Nephron (organoid): ENCODE measurements at regions not wholly inside any gene's neighbourhood (a gene's known extent, or its start where the extent isn't known, plus 50 kb on each side); places are given as distances from the start of the nearest gene placed in this dataset.
"Not testable (repeated sequence)": the region's sequence is repeated elsewhere in the genome, so short reads cannot be mapped to it uniquely, and the experiment has no call there.

Experiments
- H3K27ac Mint-ChIP-seq, 3 experiments: 2 replicates each; pipeline ENCODE4 v1.8.0; 2020; ENCODE audit warnings: mixed read lengths in 3 of 3, mild to moderate bottlenecking in 2 of 3, moderate library complexity in 1 of 3
- H3K27me3 Mint-ChIP-seq: 2 replicates; pipeline ENCODE4 v1.8.0; 2021; ENCODE audit warnings: low read depth, mild to moderate bottlenecking, moderate library complexity, mixed read lengths
- H3K36me3 Mint-ChIP-seq: 2 replicates; pipeline ENCODE4 v1.8.0; 2020; ENCODE audit warnings: low read depth, mixed read lengths
- H3K4me1 Mint-ChIP-seq: 2 replicates; pipeline ENCODE4 v1.8.0; 2020; ENCODE audit warnings: mixed read lengths
- H3K4me3 Mint-ChIP-seq, 3 experiments: 2 replicates each; pipeline ENCODE4 v1.8.0; 2020; ENCODE audit warnings: mild to moderate bottlenecking in 3 of 3, mixed read lengths in 3 of 3, moderate library complexity in 2 of 3
- H3K9me3 Mint-ChIP-seq: 2 replicates; pipeline ENCODE4 v1.8.0; 2020; ENCODE audit warnings: mixed read lengths
- TF ChIP-seq, protein P1 (sequence below), 3 experiments: fragments of 200-600 bp; sonication (generic); IDR thresholded peaks; one replicate each; pipeline ENCODE4 v1.5.0; 2021; ENCODE audit warnings: antibody characterized with exemption in 3 of 3; ENCODE audit not compliant: unreplicated experiment in 3 of 3

DNA sequence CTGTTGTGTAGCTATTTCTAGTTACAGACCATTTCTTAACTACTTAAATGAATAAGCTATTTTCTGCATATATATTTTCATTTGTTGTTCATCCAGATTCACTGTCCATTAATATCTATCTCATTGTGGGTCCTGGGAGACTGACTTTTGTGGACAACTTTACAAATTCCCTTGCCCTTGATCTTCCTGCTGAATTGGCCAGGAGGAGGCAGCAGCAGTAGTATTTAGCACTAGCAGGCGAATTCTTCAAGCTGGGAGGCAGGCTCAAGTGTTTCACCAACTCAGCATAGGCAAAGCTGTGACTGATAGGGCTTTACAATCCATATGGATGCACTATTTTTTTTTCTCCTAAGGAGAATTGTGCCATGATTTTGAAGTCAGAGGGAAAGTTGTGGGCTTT is 461.0 kb upstream of the NRG3 start:
- no peak overlapping the region for H3K27ac Mint-ChIP-seq
- no peak overlapping the region for H3K4me3 Mint-ChIP-seq
- no peaks in the 10 kb centered on the region for H3K4me1 Mint-ChIP-seq
- no peaks in the 10 kb centered on the region for H3K9me3 Mint-ChIP-seq
- TF ChIP-seq, protein P1, sequence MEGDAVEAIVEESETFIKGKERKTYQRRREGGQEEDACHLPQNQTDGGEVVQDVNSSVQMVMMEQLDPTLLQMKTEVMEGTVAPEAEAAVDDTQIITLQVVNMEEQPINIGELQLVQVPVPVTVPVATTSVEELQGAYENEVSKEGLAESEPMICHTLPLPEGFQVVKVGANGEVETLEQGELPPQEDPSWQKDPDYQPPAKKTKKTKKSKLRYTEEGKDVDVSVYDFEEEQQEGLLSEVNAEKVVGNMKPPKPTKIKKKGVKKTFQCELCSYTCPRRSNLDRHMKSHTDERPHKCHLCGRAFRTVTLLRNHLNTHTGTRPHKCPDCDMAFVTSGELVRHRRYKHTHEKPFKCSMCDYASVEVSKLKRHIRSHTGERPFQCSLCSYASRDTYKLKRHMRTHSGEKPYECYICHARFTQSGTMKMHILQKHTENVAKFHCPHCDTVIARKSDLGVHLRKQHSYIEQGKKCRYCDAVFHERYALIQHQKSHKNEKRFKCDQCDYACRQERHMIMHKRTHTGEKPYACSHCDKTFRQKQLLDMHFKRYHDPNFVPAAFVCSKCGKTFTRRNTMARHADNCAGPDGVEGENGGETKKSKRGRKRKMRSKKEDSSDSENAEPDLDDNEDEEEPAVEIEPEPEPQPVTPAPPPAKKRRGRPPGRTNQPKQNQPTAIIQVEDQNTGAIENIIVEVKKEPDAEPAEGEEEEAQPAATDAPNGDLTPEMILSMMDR (IDR thresholded peaks at IDR 0.05; ENCODE audit: unreplicated experiment in 3 of 3) = peak; percentile 54 to 58 (median 55)
- no peaks in the 10 kb centered on the region for H3K27me3 Mint-ChIP-seq
- H3K36me3 Mint-ChIP-seq = no peaks in the 10 kb centered on the region

DNA sequence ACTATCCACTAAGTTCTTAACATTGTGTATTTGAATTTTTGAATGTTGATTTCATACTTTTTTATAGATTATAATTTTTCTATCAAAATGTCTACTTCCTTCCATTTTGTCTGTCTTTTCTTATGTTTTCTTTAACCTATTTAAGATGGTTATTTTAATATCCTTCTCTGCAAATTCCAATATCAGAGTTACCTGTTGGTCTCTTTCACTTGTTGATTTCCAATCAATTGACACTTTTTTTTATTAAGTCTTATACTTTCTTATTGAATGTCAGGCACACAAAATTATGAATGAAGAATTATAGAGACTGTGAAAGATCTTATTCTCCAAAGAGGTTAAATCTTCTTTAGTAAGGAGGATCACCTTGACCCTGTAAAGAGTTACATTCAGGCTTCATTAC is 448.3 kb upstream of the NRG3 start:
- Mint-ChIP-seq H3K4me1 (no peaks in the 10 kb centered on the region), H3K27ac (no peak overlapping the region), H3K9me3 (peaks cover 4% of the 10 kb centered on the region), H3K27me3 (no peaks in the 10 kb centered on the region), H3K4me3 (no peak overlapping the region), H3K36me3 (no peaks in the 10 kb centered on the region)
- TF ChIP-seq, protein P1 (IDR thresholded peaks at IDR 0.05; ENCODE audit: unreplicated experiment in 3 of 3) = no peak

DNA sequence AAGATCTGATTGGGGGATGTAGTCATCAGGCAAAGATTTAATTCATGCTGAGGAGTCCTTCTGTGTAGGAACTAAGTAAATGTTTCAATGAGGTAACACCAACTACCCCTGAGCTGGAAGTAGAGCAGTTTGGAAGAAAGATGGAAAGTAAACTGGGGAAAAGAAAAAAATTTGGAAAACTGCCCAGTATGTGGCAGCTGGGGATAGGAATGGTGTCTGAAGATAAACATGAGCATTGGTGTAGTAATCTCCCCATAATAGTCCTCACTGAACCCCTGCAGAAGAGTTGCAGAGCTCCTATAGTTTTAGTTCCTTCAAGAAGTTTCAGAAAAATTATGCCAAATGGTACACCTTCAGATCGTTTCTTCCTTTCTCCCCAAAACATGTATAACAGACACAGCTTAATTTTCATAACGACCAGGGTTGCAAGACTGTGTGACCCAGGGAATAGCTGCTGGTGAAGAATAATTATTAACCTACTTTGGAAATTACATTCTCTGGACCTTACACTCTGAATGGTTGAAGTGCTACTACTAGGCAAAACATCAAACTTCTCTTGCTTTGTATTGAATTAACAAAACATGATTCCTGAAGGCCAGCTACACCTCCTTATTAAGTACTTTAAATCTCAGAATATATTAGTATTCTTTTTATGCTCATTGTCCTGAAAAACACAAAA is 446.4 kb upstream of the NRG3 start:
- no peak overlapping the region for H3K4me3 Mint-ChIP-seq
- H3K9me3 Mint-ChIP-seq = peaks cover 4% of the 10 kb centered on the region
- H3K27me3 Mint-ChIP-seq = no peaks in the 10 kb centered on the region
- TF ChIP-seq, protein P1 (IDR thresholded peaks at IDR 0.05; ENCODE audit: unreplicated experiment in 3 of 3) = no peak
- no peaks in the 10 kb centered on the region for H3K36me3 Mint-ChIP-seq
- no peaks in the 10 kb centered on the region for H3K4me1 Mint-ChIP-seq
- peak overlapping the region; percentile 72 to 83 (median 81) for H3K27ac Mint-ChIP-seq

DNA sequence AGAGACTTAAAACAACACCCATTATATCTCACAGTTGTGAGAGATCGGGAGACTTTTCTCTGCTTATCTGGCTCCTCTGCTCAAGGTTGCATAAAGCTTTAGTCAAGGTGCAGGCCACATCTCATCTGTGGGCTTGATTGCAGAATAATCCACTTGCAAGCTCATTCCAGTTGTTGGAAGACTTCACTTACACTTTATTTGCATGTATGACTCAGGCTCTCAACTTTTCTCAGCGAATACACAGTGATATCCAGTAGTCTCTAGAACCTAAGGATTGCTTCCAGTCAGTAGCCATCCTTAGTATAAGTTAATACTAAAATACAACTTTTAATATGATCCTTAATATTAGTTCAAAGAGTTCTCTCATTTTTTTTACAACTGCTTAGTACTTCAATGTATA is 435.5 kb upstream of the NRG3 start:
- no peaks in the 10 kb centered on the region for H3K4me1 Mint-ChIP-seq
- H3K27ac Mint-ChIP-seq = no peak overlapping the region
- peaks cover 3% of the 10 kb centered on the region for H3K9me3 Mint-ChIP-seq
- no peak overlapping the region for H3K4me3 Mint-ChIP-seq
- no peaks in the 10 kb centered on the region for H3K36me3 Mint-ChIP-seq
- TF ChIP-seq, protein P1 (IDR thresholded peaks at IDR 0.05; ENCODE audit: unreplicated experiment in 3 of 3) = no peak
- H3K27me3 Mint-ChIP-seq = no peaks in the 10 kb centered on the region

DNA sequence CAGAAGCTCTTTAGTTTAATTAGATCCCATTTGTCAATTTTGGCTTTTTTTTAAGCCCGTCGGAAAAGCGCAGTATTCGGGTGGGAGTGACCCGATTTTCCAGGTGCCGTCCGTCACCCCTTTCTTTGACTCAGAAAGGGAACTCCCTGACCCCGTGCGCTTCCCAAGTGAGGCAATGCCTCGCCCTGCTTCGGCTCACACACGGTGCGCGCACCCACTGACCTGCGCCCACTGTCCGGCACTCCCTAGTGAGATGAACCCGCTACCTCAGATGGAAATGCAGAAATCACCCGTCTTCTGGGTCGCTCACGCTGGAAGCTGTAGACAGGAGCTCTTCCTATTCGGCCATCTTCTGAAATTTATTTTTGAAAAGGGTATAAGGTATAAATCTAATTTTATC is 433.4 kb upstream of the NRG3 start:
- not testable (repeated sequence) for H3K4me3 Mint-ChIP-seq, H3K36me3 Mint-ChIP-seq, H3K27ac Mint-ChIP-seq, H3K27me3 Mint-ChIP-seq, H3K4me1 Mint-ChIP-seq, H3K9me3 Mint-ChIP-seq

DNA sequence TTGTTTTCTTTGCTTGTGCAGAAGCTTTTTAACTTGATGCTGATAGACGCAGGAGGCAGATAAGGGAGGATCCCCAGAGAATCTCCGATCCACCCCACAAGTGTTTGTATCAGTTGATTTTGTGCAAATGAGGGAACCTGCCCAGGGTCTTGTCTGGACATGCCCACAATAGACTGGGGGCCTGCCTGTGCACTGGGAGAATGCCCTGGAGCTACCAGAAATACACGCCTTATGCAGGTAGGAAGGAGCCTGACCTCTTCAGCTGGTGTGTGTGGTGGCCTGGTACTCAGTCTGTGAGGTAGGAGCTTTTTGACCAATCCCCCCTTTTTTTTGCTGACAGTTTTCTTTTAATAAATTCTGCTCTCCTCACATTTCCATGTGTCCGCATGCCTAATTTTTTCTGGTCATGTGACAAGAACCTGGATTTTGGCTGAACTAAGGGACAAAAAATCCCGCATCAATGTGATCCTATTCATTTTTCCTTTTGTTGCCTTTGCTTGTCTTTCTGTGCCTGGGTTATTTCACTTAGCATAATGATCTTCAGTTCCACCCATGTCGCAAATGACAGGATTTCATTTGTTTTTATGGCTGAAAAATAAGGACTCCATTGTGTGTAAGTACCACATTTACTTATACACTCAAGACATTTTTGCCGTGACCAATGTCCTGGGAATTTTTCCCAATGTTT is 430.6 kb upstream of the NRG3 start:
- H3K4me3 Mint-ChIP-seq = no peak overlapping the region
- H3K36me3 Mint-ChIP-seq = no peaks in the 10 kb centered on the region
- H3K9me3 Mint-ChIP-seq = peaks cover 3% of the 10 kb centered on the region
- no peaks in the 10 kb centered on the region for H3K27me3 Mint-ChIP-seq
- H3K27ac Mint-ChIP-seq = no peak overlapping the region
- no peaks in the 10 kb centered on the region for H3K4me1 Mint-ChIP-seq
- TF ChIP-seq, protein P1 (IDR thresholded peaks at IDR 0.05; ENCODE audit: unreplicated experiment in 3 of 3) = no peak
